GM18511 (cell line): ENCODE measurements at regions not wholly inside any gene's neighbourhood (a gene's known extent, or its start where the extent isn't known, plus 50 kb on each side); places are given as distances from the start of the nearest gene placed in this dataset.

Experiments
- ATAC-seq: cut with Tn5 transposase; IDR thresholded peaks from one replicate; pipeline ENCODE4 v1.9.1; 2021; ENCODE audit warnings: mild to moderate bottlenecking, moderate library complexity; ENCODE audit not compliant: unreplicated experiment

- ATAC-seq = no peak
Measured at GRCh38 chr10:130834573-130834972, 476.9 kb downstream of the TCERG1L start.

- ATAC-seq = no peak
Measured at GRCh38 chr10:130835068-130835467, 476.5 kb downstream of the TCERG1L start.

GRCh38 chr10:130836344-130836743 is 475.2 kb downstream of the TCERG1L start:
- ATAC-seq = no peak

GRCh38 chr10:130843051-130843653 is 468.4 kb downstream of the TCERG1L start:
- no peak for ATAC-seq

DNA sequence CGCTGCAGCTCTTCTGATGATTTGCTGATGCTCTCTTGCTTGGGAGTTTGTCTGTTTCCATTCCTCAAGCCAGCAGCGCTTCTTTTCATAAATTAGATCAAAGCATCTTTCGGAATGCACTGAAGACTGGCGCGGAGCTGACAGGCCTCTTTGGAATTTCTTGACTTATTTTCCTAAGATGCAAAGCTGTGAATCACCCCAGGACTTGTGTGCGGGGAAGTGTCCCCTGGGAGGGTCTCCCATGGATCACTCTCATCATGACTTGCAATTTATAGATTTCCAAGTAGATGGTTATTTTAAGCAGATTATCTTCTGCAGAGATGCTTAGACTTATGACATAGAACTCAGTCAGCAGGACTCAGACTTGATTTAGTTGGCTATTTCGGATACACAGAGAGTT is 467.2 kb downstream of the TCERG1L start:
- ATAC-seq = no peak

GRCh38 chr10:130847170-130847569 is 464.4 kb downstream of the TCERG1L start:
- ATAC-seq = no peak

GRCh38 chr10:130848855-130849254 is 462.7 kb downstream of the TCERG1L start:
- no peak for ATAC-seq

GRCh38 chr10:130854151-130854550 is 457.4 kb downstream of the TCERG1L start:
- no peak for ATAC-seq

DNA sequence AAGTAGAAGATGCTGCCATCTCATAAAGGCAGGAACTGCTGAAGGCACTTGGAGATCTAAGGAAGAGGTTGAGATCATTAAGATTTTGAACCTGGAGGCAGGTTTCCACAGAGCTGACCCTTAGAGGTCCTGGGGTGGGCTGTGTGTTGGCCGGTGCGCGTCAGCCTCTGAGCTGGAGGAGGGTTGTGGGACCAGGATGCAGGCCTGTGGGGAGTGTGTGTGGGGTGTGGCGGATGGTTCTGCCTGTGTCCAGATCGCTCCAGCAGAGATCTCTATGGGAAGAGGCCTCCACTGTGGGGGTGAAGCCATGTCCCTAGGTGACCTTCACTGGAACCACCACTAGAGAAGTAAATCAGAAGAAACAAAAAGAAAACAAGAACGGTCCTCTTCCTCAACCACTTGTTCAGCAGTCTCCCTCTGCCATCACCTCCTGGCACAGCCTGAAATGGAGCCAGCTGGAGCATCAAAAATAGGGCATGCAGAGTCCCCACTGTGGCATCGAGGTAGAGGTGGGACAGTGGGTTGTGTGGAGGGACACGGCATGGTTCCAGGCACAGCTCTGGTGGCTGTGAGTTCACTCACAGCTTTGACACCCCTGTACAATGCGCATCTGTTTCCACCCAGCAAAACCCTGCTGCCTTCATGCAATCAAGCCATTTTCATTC is 453.8 kb downstream of the TCERG1L start:
- no peak for ATAC-seq

DNA sequence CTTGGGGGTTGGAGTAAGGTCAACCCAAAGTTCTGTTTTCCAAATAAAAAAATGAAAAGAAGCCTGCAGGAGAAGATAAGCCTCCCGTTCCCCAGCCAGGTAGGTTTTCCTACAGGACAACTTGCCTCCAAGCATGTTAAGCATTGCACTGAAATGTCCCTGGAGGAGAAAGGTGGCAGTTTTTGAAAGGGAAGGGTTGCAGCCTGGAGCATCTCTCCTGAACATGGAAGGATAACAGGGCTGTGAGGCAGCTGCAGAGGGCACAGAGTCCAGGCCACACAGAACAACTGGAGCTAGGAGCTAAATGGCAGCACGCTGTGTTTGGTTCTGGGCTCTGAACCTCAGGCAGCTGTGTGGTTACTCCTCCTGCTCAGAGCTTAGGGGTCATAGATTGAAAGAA is 452.9 kb downstream of the TCERG1L start:
- no peak for ATAC-seq

DNA sequence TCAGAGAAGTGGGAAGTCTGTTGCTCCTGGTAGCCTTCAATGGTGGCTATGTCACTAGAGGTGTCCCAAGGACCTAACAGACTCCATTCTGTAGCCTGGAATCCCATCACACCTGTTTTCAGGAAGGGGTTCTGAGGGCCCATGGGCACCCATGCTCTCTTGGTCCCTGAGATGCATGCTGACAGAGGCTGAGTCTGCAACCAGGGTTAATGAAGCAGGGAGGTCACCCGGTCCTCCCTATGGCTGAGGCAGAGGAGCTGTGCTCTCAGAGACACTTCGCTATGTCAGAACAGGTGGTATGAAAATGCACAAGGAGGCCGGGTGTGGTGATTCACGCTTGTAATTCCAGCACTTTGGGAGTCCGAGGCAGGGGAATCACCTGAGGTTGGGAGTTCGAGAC is 452.1 kb downstream of the TCERG1L start:
- no peak for ATAC-seq

DNA sequence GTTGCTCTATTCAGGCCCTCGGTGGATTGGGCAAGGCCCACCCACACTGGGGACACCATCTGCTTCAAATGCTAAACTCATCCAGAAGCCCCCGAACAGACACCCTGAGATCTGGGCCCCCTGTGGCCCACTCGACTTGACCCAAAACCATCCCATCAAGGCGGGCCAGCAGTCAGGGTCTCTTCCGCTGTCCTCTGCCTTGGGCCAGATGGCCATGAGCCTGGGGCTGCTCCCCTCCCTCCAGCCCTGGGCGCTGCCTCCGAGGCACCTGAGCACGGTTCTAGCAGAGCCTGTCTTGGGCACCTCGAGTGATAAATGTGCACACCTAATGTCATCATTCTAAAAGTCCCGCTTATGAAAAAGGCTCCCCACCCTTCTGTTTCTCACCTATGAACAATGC is 449.4 kb downstream of the TCERG1L start:
- no peak for ATAC-seq

DNA sequence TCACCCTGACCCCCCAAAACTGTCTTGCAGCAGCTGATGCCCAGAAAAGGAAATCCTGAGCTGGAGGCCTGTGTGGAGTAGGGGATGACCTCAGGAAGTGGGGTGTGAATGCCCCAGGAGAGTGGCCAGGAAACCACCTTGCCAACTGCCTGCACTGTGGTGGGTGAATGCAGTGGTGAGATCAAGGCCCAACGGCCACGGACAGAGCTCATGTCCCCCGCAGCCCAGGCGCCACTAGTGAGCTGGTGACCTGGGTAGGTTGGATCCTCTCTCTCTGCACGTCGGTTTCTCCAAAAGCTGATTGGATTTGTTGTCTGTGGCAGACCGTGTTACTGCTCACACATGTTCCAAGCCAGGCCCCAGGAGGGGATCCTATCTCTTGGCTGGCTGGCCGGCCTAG is 448.9 kb downstream of the TCERG1L start:
- no peak for ATAC-seq

- ATAC-seq = no peak
Measured at GRCh38 chr10:130863044-130863443, 448.5 kb downstream of the TCERG1L start.

DNA sequence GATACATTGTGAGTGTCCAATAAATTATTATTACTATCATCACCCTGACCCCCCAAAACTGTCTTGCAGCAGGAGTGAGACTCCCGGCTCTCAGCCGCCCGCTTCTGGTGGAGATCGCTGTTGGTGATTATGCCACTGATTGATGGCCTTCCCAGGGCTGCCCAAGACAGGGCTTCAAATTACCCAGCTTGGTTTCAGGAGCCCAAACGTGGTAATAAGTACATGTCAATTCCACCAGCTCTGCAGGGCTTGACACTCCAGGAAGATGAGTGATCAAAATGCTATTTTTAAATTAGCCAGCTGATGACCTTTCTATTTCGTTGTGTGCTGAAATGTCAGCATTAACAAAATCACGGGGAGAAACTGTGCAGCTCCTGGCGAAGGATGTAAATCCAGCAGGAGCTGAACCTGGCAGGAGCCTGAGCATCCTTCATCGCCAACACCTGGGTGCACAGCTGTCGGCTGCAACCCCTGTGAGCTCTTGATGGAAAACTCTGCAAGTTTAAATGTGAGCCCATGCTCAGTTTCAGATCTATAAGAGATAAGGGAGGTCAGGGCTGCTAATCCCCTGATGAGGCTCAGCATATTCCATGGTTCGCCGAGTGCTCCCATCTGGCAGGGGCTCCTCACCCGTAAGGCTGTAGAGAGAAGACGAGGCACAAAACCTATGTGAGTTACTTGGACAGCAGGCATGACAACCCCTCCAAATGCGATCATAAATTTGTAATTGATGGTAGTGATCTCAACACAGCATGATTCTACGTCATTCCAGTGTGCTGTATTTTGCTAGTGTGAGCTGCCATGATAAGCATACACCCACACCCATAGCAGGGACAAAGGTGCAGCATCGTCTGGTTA is 446.3 kb downstream of the TCERG1L start:
- no peak for ATAC-seq

GRCh38 chr10:130866857-130867256 is 444.7 kb downstream of the TCERG1L start:
- ATAC-seq = no peak

- ATAC-seq = no peak
Measured at GRCh38 chr10:130867446-130868194, 443.9 kb downstream of the TCERG1L start.

- ATAC-seq = no peak
Measured at GRCh38 chr10:130869179-130869841, 442.2 kb downstream of the TCERG1L start.

DNA sequence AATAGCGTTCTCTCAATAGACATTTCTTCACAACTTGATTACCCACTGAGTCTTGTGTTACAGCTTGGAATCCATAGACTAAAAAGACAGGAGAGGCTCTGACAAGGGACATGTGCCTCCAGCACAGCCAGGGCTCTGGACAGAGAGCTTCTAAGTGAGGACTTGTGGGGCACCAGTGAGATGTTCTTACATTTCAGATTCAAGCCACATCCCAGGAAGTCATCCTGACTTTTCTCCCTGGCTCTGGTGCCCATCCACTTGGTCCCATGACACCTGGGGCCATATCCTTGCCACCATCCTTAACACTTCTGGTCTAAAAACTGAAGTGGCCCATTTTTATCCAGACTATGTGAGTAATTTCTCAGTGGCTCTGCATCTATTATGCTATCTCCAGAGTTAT is 440.1 kb downstream of the TCERG1L start:
- no peak for ATAC-seq

GRCh38 chr10:130873636-130874035 is 437.9 kb downstream of the TCERG1L start:
- ATAC-seq = no peak

DNA sequence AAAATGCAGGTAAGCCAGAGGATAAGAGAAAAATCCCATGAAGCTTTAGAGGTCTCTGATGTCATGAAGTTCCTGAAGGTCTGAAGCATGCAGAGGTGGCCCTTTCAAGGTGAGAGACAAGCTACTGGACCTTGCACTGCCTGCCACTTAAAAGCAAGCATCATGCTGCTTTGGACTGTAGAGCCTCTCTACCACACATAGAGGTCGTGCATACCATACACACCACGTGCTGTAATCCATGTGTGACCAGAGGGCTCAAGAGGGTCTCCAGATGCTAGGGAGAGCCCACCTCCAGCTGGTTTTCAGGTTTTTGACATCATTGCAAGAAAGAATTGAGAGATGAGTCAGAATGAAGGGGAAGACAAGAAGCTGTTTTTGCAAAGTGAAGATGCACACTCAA is 436.4 kb downstream of the TCERG1L start:
- ATAC-seq = no peak
